SU-DHL-6 (cell line): ENCODE measurements at regions not wholly inside any gene's neighbourhood (a gene's known extent, or its start where the extent isn't known, plus 50 kb on each side); places are given as distances from the start of the nearest gene placed in this dataset.

Source experiments
- H2AFZ ChIP-seq: fragments of 200-600 bp; sonication (generic); 2 replicates; pipeline ENCODE4 v1.6.1; 2014; ENCODE audit warnings: low read depth, mild to moderate bottlenecking, moderate library complexity, mixed read lengths, antibody characterized with exemption, low read length; ENCODE audit not compliant: severe bottlenecking
- H3F3A ChIP-seq: fragments of 200-600 bp; shearing (Covaris generic); 2 replicates; pipeline ENCODE4 v1.6.0; 2016; ENCODE audit warnings: antibody characterized with exemption, mild to moderate bottlenecking; ENCODE audit not compliant: insufficient read depth
- H3K27ac ChIP-seq: fragments of 200-600 bp; sonication (generic); 2 replicates; pipeline ENCODE4 v1.5.1; 2016; ENCODE audit warnings: low read depth, mild to moderate bottlenecking, low read length, moderate library complexity, mixed read lengths
- H3K27me3 ChIP-seq: fragments of 200-600 bp; sonication (generic), shearing (Covaris generic); 2 replicates; pipeline ENCODE4 v1.6.0; 2014; ENCODE audit warnings: mild to moderate bottlenecking, low read length
- H3K36me3 ChIP-seq: fragments of 200-600 bp; sonication (generic); 2 replicates; pipeline ENCODE4 v1.6.1; 2014; ENCODE audit warnings: mild to moderate bottlenecking, low read length, mixed read lengths
- H3K4me2 ChIP-seq: fragments of 300-600, 200-600 bp; shearing (Covaris generic), sonication (generic); 2 replicates; pipeline ENCODE4 v1.6.0; 2014; ENCODE audit warnings: low read length, low read depth, mild to moderate bottlenecking; ENCODE audit not compliant: poor library complexity, severe bottlenecking
- H3K4me3 ChIP-seq: fragments of 200-600 bp; sonication (generic); 2 replicates; pipeline ENCODE4 v1.5.1; 2014; ENCODE audit warnings: antibody characterized with exemption, low read length, mild to moderate bottlenecking, mixed read lengths; ENCODE audit not compliant: insufficient read depth, poor library complexity, severe bottlenecking
- H3K79me2 ChIP-seq: fragments of 200-600 bp; sonication (generic); 2 replicates; pipeline ENCODE4 v1.6.1; 2014; ENCODE audit warnings: mild to moderate bottlenecking, low read length, moderate library complexity; ENCODE audit not compliant: insufficient read depth
- H3K9ac ChIP-seq: fragments of 200-600 bp; sonication (generic); 2 replicates; pipeline ENCODE4 v1.7.0; 2014; ENCODE audit warnings: mild to moderate bottlenecking, low read length
- H3K9me2 ChIP-seq: fragments of 200-600 bp; sonication (generic); replicated peaks from 2 replicates; pipeline ENCODE4 v1.6.1; 2014; ENCODE audit warnings: low read length; ENCODE audit not compliant: insufficient read depth
- H3K9me3 ChIP-seq: fragments of 200-600 bp; sonication (generic); 2 replicates; pipeline ENCODE4 v1.6.1; 2014; ENCODE audit warnings: low read length, mixed read lengths; ENCODE audit not compliant: insufficient read depth
- H4K20me1 ChIP-seq: fragments of 200-600 bp; sonication (generic); 2 replicates; pipeline ENCODE4 v1.6.1; 2014; ENCODE audit warnings: low read depth, mild to moderate bottlenecking, antibody characterized with exemption, low read length, moderate library complexity, mixed read lengths
- CTCF ChIP-seq: fragments of 200-600 bp; sonication (generic); IDR thresholded peaks from one replicate; pipeline ENCODE4 v1.5.1; 2017; ENCODE audit warnings: antibody characterized with exemption, mild to moderate bottlenecking, low read length, moderate library complexity; ENCODE audit not compliant: insufficient read depth, poor library complexity, severe bottlenecking
- EZH2phosphoT487 ChIP-seq: fragments of 200-600 bp; sonication (generic), shearing (Covaris generic); conservative IDR thresholded peaks from 2 replicates; pipeline ENCODE4 v1.6.1; 2018; ENCODE audit warnings: mild to moderate bottlenecking, antibody characterized with exemption, low read length, moderate library complexity, mixed read lengths

DNA sequence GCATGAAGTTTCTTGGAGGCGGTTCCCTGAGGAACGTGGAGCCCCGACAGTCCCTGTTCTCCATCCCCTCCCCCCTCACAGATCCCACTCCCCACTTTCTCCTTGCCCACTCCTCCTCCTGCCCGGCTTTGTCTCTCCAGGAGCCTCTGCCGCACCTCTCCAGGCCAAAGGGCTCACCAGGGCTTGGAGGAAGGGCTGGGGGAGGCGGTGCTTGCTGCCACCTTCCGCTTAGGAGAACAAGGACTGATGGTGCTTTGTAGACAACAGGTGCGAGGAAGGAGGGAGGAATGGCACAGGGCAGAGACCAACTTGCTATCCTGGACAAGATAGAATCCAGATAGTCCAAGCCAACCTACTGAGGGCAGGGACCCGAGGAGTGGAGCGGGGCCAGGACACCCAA lies 103.5 kb upstream of the SMAD3 start:
- no peaks in the 10 kb centered on the region for H3K27me3 ChIP-seq
- no peak overlapping the region for H2AFZ ChIP-seq
- no peaks in the 10 kb centered on the region for H3K9me3 ChIP-seq
- no peak overlapping the region for H3K9ac ChIP-seq
- H3K4me3 ChIP-seq: no peak overlapping the region
- H3K36me3 ChIP-seq: no peaks in the 10 kb centered on the region
- TF ChIP-seq CTCF (no peak), EZH2phosphoT487 (no peak)
- H4K20me1 ChIP-seq: no peaks in the 10 kb centered on the region
- H3K9me2 ChIP-seq: no peaks in the 10 kb centered on the region
- no peak overlapping the region for H3K27ac ChIP-seq
- no peaks in the 10 kb centered on the region for H3F3A ChIP-seq
- no peak overlapping the region for H3K4me2 ChIP-seq
- no peaks in the 10 kb centered on the region for H3K79me2 ChIP-seq

DNA sequence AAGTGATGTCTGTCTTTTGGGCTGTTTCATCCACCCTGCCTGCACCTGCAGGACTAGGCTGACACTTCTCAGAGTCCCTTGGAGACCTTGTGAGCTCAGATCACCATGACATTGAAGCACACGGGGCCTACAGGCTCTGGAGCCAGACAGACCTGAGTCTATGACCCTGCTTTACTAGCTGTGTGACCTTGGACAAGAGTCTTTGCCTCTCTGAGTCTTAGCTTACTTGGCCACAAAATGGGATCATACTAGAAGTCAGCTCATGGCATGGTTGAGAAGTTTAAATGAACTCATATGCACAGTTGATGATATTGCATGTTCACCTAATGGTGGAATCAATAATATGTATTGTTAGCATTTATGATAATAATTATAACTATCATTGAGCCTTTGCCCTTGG lies 102.9 kb upstream of the SMAD3 start:
- Histone ChIP-seq H3K27me3 (no peaks in the 10 kb centered on the region), H3K9ac (no peak overlapping the region), H3K79me2 (no peaks in the 10 kb centered on the region), H3K4me3 (no peak overlapping the region), H3F3A (no peaks in the 10 kb centered on the region), H3K9me3 (no peaks in the 10 kb centered on the region), H2AFZ (no peak overlapping the region), H3K4me2 (no peak overlapping the region), H4K20me1 (no peaks in the 10 kb centered on the region), H3K27ac (no peak overlapping the region), H3K36me3 (no peaks in the 10 kb centered on the region), H3K9me2 (no peaks in the 10 kb centered on the region)
- no peak for TF ChIP-seq EZH2phosphoT487
- no peak for TF ChIP-seq CTCF

- Histone ChIP-seq H3K9me3 (no peaks in the 10 kb centered on the region), H3K27ac (no peak overlapping the region), H4K20me1 (no peaks in the 10 kb centered on the region), H3K9ac (no peak overlapping the region), H3K9me2 (no peaks in the 10 kb centered on the region), H3K36me3 (no peaks in the 10 kb centered on the region), H3K4me3 (no peak overlapping the region), H3K27me3 (no peaks in the 10 kb centered on the region), H2AFZ (no peak overlapping the region), H3F3A (no peaks in the 10 kb centered on the region), H3K4me2 (no peak overlapping the region), H3K79me2 (no peaks in the 10 kb centered on the region)
- no peak for TF ChIP-seq EZH2phosphoT487
- TF ChIP-seq CTCF: no peak
Measured at GRCh38 chr15:66963084-66963483, 102.3 kb upstream of the SMAD3 start.

GRCh38 chr15:66963710-66964109 lies 101.7 kb upstream of the SMAD3 start:
- no peaks in the 10 kb centered on the region for H3K79me2 ChIP-seq
- no peaks in the 10 kb centered on the region for H3K27me3 ChIP-seq
- no peak overlapping the region for H2AFZ ChIP-seq
- no peak for TF ChIP-seq CTCF
- TF ChIP-seq EZH2phosphoT487: no peak
- H3K27ac ChIP-seq: no peak overlapping the region
- H3K9me3 ChIP-seq: no peaks in the 10 kb centered on the region
- no peak overlapping the region for H3K9ac ChIP-seq
- no peak overlapping the region for H3K4me2 ChIP-seq
- no peaks in the 10 kb centered on the region for H3K9me2 ChIP-seq
- no peaks in the 10 kb centered on the region for H4K20me1 ChIP-seq
- H3K36me3 ChIP-seq: no peaks in the 10 kb centered on the region
- H3K4me3 ChIP-seq: no peak overlapping the region
- H3F3A ChIP-seq: no peaks in the 10 kb centered on the region
